ENCODE measurements at regions not wholly inside any gene's neighbourhood (a gene's known extent, or its start where the extent isn't known, plus 50 kb on each side); places are given as distances from the start of the nearest gene placed in this dataset.

DNA sequence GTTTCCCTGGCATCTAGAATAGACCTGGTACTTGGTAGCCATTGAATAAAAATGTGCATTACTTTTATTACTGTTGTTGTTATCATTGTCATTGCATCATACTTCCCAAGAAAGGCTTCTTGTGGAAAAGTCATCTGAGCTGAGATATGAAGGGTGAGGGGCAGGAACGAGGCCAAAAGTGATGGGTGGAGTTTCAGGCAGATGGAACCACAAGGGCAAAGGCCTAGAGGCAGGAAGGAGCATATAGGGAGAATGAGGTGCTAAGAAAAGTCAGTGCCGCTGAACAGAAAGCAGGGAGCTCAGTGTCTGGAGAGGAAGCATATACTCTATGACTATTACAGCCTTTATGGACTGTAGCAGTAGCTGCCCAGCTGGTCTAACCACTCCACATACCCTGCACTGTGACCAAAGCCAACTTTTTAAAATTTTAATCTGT, 219.3 kb downstream of the SPP2 start:
- H3K27me3 ChIP-seq (ENCODE audit: control insufficient read depth in 1 of 2, insufficient read depth in 2 of 2, low read length in 2 of 2): no peaks in the 10 kb centered on the region
- peaks cover 0 to 2% of the 10 kb centered on the region in 2 donors for H3K4me1 ChIP-seq (ENCODE audit: control insufficient read depth in 2 of 2, insufficient read depth in 2 of 2, low read length in 1 of 2)
- no peaks in the 10 kb centered on the region for H3K9me3 ChIP-seq (ENCODE audit: control insufficient read depth in 2 of 2, insufficient read depth in 1 of 2, low read depth in 1 of 2, low read length in 1 of 2)
- H3K4me3 ChIP-seq (ENCODE audit: low read depth in 1 of 2, low read length in 2 of 2): no peak overlapping the region
- WGBS, 2 donors: 56 to 58% methylated on average over 2 of the region's 2 CpGs
- H3K27ac ChIP-seq (ENCODE audit: low read depth in 2 of 2, low read length in 1 of 2): peak overlapping the region; percentile 73 to 75
- no peaks in the 10 kb centered on the region for H3K36me3 ChIP-seq (ENCODE audit: control insufficient read depth in 2 of 2, insufficient read depth in 2 of 2, low read length in 1 of 2)

DNA sequence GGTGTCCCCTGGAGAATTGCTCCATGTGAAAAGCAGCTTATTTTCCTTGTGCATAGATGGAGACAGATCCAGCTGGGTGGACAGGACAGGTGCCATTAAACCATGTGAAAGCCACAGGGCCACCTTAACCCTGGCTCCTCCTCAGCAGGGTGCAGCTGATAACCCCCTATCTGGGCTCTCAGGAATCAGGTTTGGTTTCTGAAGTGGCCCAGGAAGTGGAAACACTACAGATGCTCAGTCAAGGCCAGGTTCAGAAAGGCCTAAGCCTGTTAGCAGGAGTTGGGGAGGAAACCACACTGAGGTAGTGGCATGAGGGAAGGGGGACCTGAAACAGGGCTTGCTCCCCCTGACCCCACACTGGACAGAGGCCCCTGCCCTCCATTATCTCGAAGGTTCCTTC, 217.0 kb downstream of the SPP2 start:
- Histone ChIP-seq H3K27me3 (ENCODE audit: control insufficient read depth in 1 of 2, insufficient read depth in 2 of 2, low read length in 2 of 2) (no peaks in the 10 kb centered on the region), H3K4me1 (ENCODE audit: control insufficient read depth in 2 of 2, insufficient read depth in 2 of 2, low read length in 1 of 2) (peaks cover 0 to 2% of the 10 kb centered on the region in 2 donors), H3K4me3 (ENCODE audit: low read depth in 1 of 2, low read length in 2 of 2) (no peak overlapping the region), H3K36me3 (ENCODE audit: control insufficient read depth in 2 of 2, insufficient read depth in 2 of 2, low read length in 1 of 2) (no peaks in the 10 kb centered on the region), H3K27ac (ENCODE audit: low read depth in 2 of 2, low read length in 1 of 2) (peak overlapping the region in 1 of 2 donors; percentile 18), H3K9me3 (ENCODE audit: control insufficient read depth in 2 of 2, insufficient read depth in 1 of 2, low read depth in 1 of 2, low read length in 1 of 2) (no peaks in the 10 kb centered on the region)
- WGBS, 2 donors: 76 to 91% methylated on average over 1 of the region's 1 CpG

DNA sequence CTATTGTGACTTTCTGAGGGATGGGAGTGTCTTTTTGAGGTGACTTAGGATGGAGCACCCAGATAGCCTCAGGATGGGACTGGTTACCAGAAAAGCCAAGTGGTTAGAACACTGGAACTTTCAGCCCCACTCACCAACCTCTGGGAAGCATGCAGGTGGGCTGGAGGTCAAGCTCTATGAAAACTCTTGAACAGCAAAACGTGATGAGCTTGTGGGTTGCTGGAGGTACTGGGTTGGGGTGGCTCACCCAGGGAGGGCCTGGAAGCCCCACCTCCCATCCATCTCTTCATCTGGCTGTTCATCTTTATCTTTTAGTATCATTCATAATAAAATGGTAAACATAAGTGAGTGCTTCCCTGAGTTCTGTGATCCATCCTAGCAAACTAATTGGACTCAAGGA, 216.4 kb downstream of the SPP2 start:
- H3K27me3 ChIP-seq (ENCODE audit: control insufficient read depth in 1 of 2, insufficient read depth in 2 of 2, low read length in 2 of 2): no peaks in the 10 kb centered on the region
- no peaks in the 10 kb centered on the region for H3K36me3 ChIP-seq (ENCODE audit: control insufficient read depth in 2 of 2, insufficient read depth in 2 of 2, low read length in 1 of 2)
- WGBS, 2 donors: 71 to 81% methylated on average over 1 of the region's 1 CpG
- peaks cover 0 to 2% of the 10 kb centered on the region in 2 donors for H3K4me1 ChIP-seq (ENCODE audit: control insufficient read depth in 2 of 2, insufficient read depth in 2 of 2, low read length in 1 of 2)
- no peaks in the 10 kb centered on the region for H3K9me3 ChIP-seq (ENCODE audit: control insufficient read depth in 2 of 2, insufficient read depth in 1 of 2, low read depth in 1 of 2, low read length in 1 of 2)
- H3K27ac ChIP-seq (ENCODE audit: low read depth in 2 of 2, low read length in 1 of 2): no peak overlapping the region
- no peak overlapping the region for H3K4me3 ChIP-seq (ENCODE audit: low read depth in 1 of 2, low read length in 2 of 2)

DNA sequence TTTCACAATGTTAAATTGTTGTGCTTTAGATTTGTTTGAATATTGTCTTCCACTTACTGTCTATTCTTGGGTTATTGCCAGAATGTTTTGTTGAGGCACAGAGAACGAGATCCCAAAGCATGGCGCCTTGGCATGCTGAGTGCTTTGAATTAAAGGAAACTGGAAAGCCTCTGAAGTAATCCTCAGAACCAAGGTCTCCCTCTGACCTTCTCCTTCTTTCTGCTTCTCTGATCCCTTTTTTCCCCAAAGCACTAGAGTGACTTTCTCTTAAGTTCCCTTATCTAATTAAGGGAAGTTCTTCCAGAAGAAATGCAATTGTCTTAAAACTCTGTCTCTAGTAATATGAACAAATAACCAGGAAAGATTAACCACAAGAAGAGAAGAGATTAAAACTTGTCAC, 214.7 kb downstream of the SPP2 start:
- Histone ChIP-seq H3K4me1 (ENCODE audit: control insufficient read depth in 2 of 2, insufficient read depth in 2 of 2, low read length in 1 of 2) (peaks cover 0 to 2% of the 10 kb centered on the region in 2 donors), H3K9me3 (ENCODE audit: control insufficient read depth in 2 of 2, insufficient read depth in 1 of 2, low read depth in 1 of 2, low read length in 1 of 2) (no peaks in the 10 kb centered on the region), H3K27ac (ENCODE audit: low read depth in 2 of 2, low read length in 1 of 2) (no peak overlapping the region), H3K36me3 (ENCODE audit: control insufficient read depth in 2 of 2, insufficient read depth in 2 of 2, low read length in 1 of 2) (no peaks in the 10 kb centered on the region), H3K4me3 (ENCODE audit: low read depth in 1 of 2, low read length in 2 of 2) (no peak overlapping the region), H3K27me3 (ENCODE audit: control insufficient read depth in 1 of 2, insufficient read depth in 2 of 2, low read length in 2 of 2) (no peaks in the 10 kb centered on the region)
- 80 to 88% methylated on average over 2 of the region's 2 CpGs for WGBS, 2 donors

DNA sequence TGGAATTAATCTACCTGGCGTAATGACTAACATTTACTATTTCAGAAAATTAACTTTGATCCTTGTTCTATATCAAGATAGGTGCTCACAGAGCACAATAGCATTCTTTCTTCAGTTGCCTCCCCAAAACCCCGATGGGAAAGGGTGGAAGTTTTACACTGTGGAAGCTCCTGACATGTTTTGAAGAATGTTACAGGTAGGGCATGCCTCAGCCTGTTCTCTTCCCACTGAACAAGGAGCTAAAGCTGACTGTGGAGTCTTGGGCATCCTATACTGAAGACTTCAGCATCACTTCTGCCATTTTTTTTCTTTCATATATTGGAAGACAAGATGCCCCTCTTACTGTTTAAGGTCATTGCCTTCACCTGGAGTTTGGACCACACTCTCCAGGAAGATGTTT, 211.2 kb downstream of the SPP2 start:
- WGBS, 2 donors: 43 to 56% methylated on average over 2 of the region's 2 CpGs
- H3K27ac ChIP-seq (ENCODE audit: low read depth in 2 of 2, low read length in 1 of 2): no peak overlapping the region
- H3K4me1 ChIP-seq (ENCODE audit: control insufficient read depth in 2 of 2, insufficient read depth in 2 of 2, low read length in 1 of 2): no peaks in the 10 kb centered on the region
- H3K36me3 ChIP-seq (ENCODE audit: control insufficient read depth in 2 of 2, insufficient read depth in 2 of 2, low read length in 1 of 2): no peaks in the 10 kb centered on the region
- no peaks in the 10 kb centered on the region for H3K9me3 ChIP-seq (ENCODE audit: control insufficient read depth in 2 of 2, insufficient read depth in 1 of 2, low read depth in 1 of 2, low read length in 1 of 2)
- H3K4me3 ChIP-seq (ENCODE audit: low read depth in 1 of 2, low read length in 2 of 2): no peak overlapping the region
- H3K27me3 ChIP-seq (ENCODE audit: control insufficient read depth in 1 of 2, insufficient read depth in 2 of 2, low read length in 2 of 2): no peaks in the 10 kb centered on the region

DNA sequence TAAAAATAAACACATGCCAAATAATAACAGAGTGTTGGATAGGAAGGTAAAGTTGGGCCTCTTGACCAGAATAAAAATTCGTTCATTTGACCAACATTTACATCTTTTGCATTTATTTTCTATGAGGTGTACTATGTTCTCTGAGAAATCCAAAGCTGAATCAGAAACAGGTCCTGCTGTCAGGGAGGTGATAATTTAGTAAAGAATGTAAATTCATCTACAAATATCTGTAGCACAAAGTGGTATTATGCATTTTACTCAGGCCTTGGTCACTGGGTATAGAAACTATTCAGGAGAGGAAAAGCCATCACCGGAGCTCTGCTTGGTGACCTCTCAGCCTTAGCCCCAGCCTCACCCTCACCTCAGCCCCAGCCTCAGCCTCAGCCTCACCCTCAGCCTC, 208.9 kb downstream of the SPP2 start:
- 80 to 88% methylated on average over 2 of the region's 2 CpGs for WGBS, 2 donors
- Histone ChIP-seq H3K4me1 (ENCODE audit: control insufficient read depth in 2 of 2, insufficient read depth in 2 of 2, low read length in 1 of 2) (no peaks in the 10 kb centered on the region), H3K27me3 (ENCODE audit: control insufficient read depth in 1 of 2, insufficient read depth in 2 of 2, low read length in 2 of 2) (no peaks in the 10 kb centered on the region), H3K9me3 (ENCODE audit: control insufficient read depth in 2 of 2, insufficient read depth in 1 of 2, low read depth in 1 of 2, low read length in 1 of 2) (no peaks in the 10 kb centered on the region), H3K4me3 (ENCODE audit: low read depth in 1 of 2, low read length in 2 of 2) (no peak overlapping the region), H3K27ac (ENCODE audit: low read depth in 2 of 2, low read length in 1 of 2) (no peak overlapping the region), H3K36me3 (ENCODE audit: control insufficient read depth in 2 of 2, insufficient read depth in 2 of 2, low read length in 1 of 2) (no peaks in the 10 kb centered on the region)

DNA sequence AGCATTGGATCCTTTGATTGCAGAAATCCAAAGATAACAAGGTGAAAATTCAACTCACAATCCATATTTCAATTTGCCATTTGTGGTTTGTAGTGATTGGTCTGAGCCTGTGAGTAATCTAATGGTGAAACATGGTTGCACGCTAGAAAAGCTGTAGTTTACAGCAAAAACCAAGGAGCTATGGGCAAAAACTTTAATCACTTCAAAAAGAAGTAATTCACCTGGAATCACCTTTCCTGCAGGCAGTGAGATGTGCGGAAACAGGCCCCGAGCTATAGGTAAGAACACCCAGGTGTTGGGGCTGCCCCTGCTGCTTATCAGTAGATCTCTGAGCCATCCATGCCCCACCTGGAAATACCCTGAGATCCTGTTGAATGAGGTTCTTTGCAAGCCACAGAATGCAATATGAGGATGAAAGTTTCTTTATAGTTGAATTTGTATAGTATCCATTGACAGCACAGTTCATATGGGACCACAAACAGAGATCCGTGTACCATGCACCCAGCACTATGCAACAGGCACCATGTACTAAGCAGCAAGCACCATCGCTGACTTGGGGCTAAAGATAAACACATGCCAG, 208.2 kb downstream of the SPP2 start:
- Histone ChIP-seq H3K36me3 (ENCODE audit: control insufficient read depth in 2 of 2, insufficient read depth in 2 of 2, low read length in 1 of 2) (no peaks in the 10 kb centered on the region), H3K27ac (ENCODE audit: low read depth in 2 of 2, low read length in 1 of 2) (no peak overlapping the region), H3K4me3 (ENCODE audit: low read depth in 1 of 2, low read length in 2 of 2) (no peak overlapping the region), H3K4me1 (ENCODE audit: control insufficient read depth in 2 of 2, insufficient read depth in 2 of 2, low read length in 1 of 2) (no peaks in the 10 kb centered on the region), H3K9me3 (ENCODE audit: control insufficient read depth in 2 of 2, insufficient read depth in 1 of 2, low read depth in 1 of 2, low read length in 1 of 2) (no peaks in the 10 kb centered on the region), H3K27me3 (ENCODE audit: control insufficient read depth in 1 of 2, insufficient read depth in 2 of 2, low read length in 2 of 2) (no peaks in the 10 kb centered on the region)
- 75 to 80% methylated on average over 5 of the region's 5 CpGs for WGBS, 2 donors

DNA sequence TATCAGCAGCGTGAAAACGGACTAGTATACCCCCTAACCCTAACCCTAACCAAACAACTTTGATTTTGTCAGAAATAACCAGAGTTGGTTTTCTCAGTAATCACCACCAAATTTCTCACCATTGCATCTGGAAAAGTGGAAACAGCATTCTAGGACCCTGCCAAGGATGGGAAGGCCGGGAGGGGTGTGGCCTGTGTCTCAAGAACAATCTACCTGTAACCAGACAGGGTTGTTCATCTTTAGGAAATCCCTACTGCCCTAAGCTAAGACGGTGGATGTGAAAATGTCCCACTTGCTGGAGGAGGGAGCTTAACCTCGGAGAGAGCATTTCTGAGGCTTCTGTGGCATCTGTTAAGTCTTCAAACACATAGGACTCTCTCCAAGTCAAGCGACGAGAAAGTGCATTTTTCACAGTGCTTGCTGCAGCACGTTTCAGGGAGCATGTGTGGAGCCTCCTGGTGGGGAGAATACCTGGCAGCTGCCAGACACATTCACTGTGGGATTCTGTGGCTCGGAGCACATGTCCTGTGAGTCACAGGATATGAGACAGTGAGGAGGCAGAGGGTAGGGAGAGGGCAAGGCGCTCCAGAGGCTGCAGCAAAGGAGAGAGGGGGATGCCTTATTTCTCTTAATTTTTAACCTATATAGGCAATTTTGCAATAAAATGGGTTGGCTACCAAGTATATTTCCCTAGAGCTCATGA, 207.5 kb downstream of the SPP2 start:
- Histone ChIP-seq H3K4me3 (ENCODE audit: low read depth in 1 of 2, low read length in 2 of 2) (no peak overlapping the region), H3K27ac (ENCODE audit: low read depth in 2 of 2, low read length in 1 of 2) (peak overlapping the region; percentile 39 to 59), H3K4me1 (ENCODE audit: control insufficient read depth in 2 of 2, insufficient read depth in 2 of 2, low read length in 1 of 2) (no peaks in the 10 kb centered on the region), H3K9me3 (ENCODE audit: control insufficient read depth in 2 of 2, insufficient read depth in 1 of 2, low read depth in 1 of 2, low read length in 1 of 2) (no peaks in the 10 kb centered on the region), H3K36me3 (ENCODE audit: control insufficient read depth in 2 of 2, insufficient read depth in 2 of 2, low read length in 1 of 2) (no peaks in the 10 kb centered on the region), H3K27me3 (ENCODE audit: control insufficient read depth in 1 of 2, insufficient read depth in 2 of 2, low read length in 2 of 2) (no peaks in the 10 kb centered on the region)
- 30 to 36% methylated on average over 10 of the region's 10 CpGs for WGBS, 2 donors

DNA sequence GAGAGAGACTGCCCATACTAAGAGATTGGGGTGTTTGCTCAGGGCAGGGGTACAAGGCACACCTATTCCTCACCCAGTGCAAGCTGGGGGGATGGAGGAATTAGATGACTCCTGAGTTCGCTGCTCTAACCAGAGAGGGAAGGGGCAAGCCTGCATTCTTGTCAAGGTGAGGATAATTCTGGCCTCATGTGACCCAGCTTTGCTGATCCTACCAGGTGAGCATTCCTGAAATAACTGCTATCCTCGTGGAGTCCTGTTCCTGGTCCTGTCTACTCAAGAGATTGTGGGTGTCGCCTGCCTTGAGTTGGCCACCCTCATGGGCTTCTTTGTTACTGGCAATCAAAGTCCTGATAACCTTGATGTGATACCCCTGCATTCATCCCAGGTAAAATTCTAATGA, 206.0 kb downstream of the SPP2 start:
- no peak overlapping the region for H3K4me3 ChIP-seq (ENCODE audit: low read depth in 1 of 2, low read length in 2 of 2)
- peak overlapping the region in 1 of 2 donors; percentile 4 for H3K27ac ChIP-seq (ENCODE audit: low read depth in 2 of 2, low read length in 1 of 2)
- no peaks in the 10 kb centered on the region for H3K36me3 ChIP-seq (ENCODE audit: control insufficient read depth in 2 of 2, insufficient read depth in 2 of 2, low read length in 1 of 2)
- WGBS, 2 donors: 51 to 70% methylated on average over 3 of the region's 3 CpGs
- peaks cover 0 to 2% of the 10 kb centered on the region in 2 donors for H3K4me1 ChIP-seq (ENCODE audit: control insufficient read depth in 2 of 2, insufficient read depth in 2 of 2, low read length in 1 of 2)
- no peaks in the 10 kb centered on the region for H3K9me3 ChIP-seq (ENCODE audit: control insufficient read depth in 2 of 2, insufficient read depth in 1 of 2, low read depth in 1 of 2, low read length in 1 of 2)
- H3K27me3 ChIP-seq (ENCODE audit: control insufficient read depth in 1 of 2, insufficient read depth in 2 of 2, low read length in 2 of 2): no peaks in the 10 kb centered on the region

Data from esophagus (tissue), 2 donors.